ENCODE measurements at regions not wholly inside any gene's neighbourhood (a gene's known extent, or its start where the extent isn't known, plus 50 kb on each side); places are given as distances from the start of the nearest gene placed in this dataset.

GRCh38 chr11:91312541-91312940 lies 912.1 kb upstream of the FAT3 start:
- no peaks in the 10 kb centered on the region for H3K27me3 Mint-ChIP-seq (ENCODE audit: low read depth in 2 of 2)

GRCh38 chr11:91310085-91310484 lies 914.5 kb upstream of the FAT3 start:
- TF ChIP-seq, protein P1, sequence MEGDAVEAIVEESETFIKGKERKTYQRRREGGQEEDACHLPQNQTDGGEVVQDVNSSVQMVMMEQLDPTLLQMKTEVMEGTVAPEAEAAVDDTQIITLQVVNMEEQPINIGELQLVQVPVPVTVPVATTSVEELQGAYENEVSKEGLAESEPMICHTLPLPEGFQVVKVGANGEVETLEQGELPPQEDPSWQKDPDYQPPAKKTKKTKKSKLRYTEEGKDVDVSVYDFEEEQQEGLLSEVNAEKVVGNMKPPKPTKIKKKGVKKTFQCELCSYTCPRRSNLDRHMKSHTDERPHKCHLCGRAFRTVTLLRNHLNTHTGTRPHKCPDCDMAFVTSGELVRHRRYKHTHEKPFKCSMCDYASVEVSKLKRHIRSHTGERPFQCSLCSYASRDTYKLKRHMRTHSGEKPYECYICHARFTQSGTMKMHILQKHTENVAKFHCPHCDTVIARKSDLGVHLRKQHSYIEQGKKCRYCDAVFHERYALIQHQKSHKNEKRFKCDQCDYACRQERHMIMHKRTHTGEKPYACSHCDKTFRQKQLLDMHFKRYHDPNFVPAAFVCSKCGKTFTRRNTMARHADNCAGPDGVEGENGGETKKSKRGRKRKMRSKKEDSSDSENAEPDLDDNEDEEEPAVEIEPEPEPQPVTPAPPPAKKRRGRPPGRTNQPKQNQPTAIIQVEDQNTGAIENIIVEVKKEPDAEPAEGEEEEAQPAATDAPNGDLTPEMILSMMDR (IDR thresholded peaks at IDR 0.05) = no peak
- intact Hi-C loops (cut with micrococcal nuclease) = no loop called here
- H3K4me3 Mint-ChIP-seq = no peak overlapping the region
- H3K27ac Mint-ChIP-seq = no peak overlapping the region
- H3K36me3 Mint-ChIP-seq = no peaks in the 10 kb centered on the region
- Histone ChIP-seq H3K27me3 (ENCODE audit: control insufficient read depth, insufficient read depth, low read length) (no peaks in the 10 kb centered on the region), H3K4me3 (ENCODE audit: low read length) (no peak overlapping the region), H3K9me3 (ENCODE audit: control insufficient read depth, insufficient read depth, low read length) (peaks cover 4% of the 10 kb centered on the region), H3K27ac (ENCODE audit: low read length) (no peak overlapping the region), H3K36me3 (ENCODE audit: control insufficient read depth, insufficient read depth, low read length) (no peaks in the 10 kb centered on the region), H3K4me1 (ENCODE audit: control insufficient read depth, insufficient read depth, low read length) (no peaks in the 10 kb centered on the region)
- 80% methylated on average over 3 of the region's 3 CpGs for WGBS (ENCODE audit: insufficient coverage)
- DNase-seq = no peak
- peaks cover 5 to 9% of the 10 kb centered on the region in 2 donors for H3K9me3 Mint-ChIP-seq
- H3K4me1 Mint-ChIP-seq = no peaks in the 10 kb centered on the region
- H3K27me3 Mint-ChIP-seq (ENCODE audit: low read depth in 2 of 2) = no peaks in the 10 kb centered on the region
- ATAC-seq = no peak

More at GRCh38 chr11:91312541-91312940, 912.1 kb upstream of the FAT3 start:
- H3K9me3 Mint-ChIP-seq = peaks cover 4 to 6% of the 10 kb centered on the region in 2 donors
- Histone ChIP-seq H3K4me3 (ENCODE audit: low read length) (no peak overlapping the region), H3K27me3 (ENCODE audit: control insufficient read depth, insufficient read depth, low read length) (no peaks in the 10 kb centered on the region), H3K9me3 (ENCODE audit: control insufficient read depth, insufficient read depth, low read length) (peaks cover 4% of the 10 kb centered on the region), H3K4me1 (ENCODE audit: control insufficient read depth, insufficient read depth, low read length) (no peaks in the 10 kb centered on the region), H3K27ac (ENCODE audit: low read length) (no peak overlapping the region), H3K36me3 (ENCODE audit: control insufficient read depth, insufficient read depth, low read length) (no peaks in the 10 kb centered on the region)
- H3K4me1 Mint-ChIP-seq = no peaks in the 10 kb centered on the region
- no peak overlapping the region for H3K4me3 Mint-ChIP-seq
- TF ChIP-seq, protein P1 (IDR thresholded peaks at IDR 0.05) = no peak
- WGBS (ENCODE audit: insufficient coverage) = 78% methylated on average over 2 of the region's 2 CpGs
- DNase-seq (no peak), ATAC-seq (no peak)
- no peak overlapping the region for H3K27ac Mint-ChIP-seq
- no peaks in the 10 kb centered on the region for H3K36me3 Mint-ChIP-seq
- intact Hi-C loops (cut with micrococcal nuclease) = no loop called here

GRCh38 chr11:91308069-91308468 lies 916.5 kb upstream of the FAT3 start:
- Histone ChIP-seq H3K4me1 (ENCODE audit: control insufficient read depth, insufficient read depth, low read length) (no peaks in the 10 kb centered on the region), H3K27me3 (ENCODE audit: control insufficient read depth, insufficient read depth, low read length) (no peaks in the 10 kb centered on the region), H3K36me3 (ENCODE audit: control insufficient read depth, insufficient read depth, low read length) (no peaks in the 10 kb centered on the region), H3K9me3 (ENCODE audit: control insufficient read depth, insufficient read depth, low read length) (peaks cover 4% of the 10 kb centered on the region), H3K4me3 (ENCODE audit: low read length) (no peak overlapping the region), H3K27ac (ENCODE audit: low read length) (no peak overlapping the region)
- Mint-ChIP-seq H3K36me3 (no peaks in the 10 kb centered on the region), H3K4me3 (no peak overlapping the region), H3K27ac (no peak overlapping the region), H3K9me3 (peaks cover 5 to 9% of the 10 kb centered on the region in 2 donors), H3K27me3 (ENCODE audit: low read depth in 2 of 2) (no peaks in the 10 kb centered on the region), H3K4me1 (no peaks in the 10 kb centered on the region)
- intact Hi-C loops (cut with micrococcal nuclease) = no loop called here
- ATAC-seq (no peak), DNase-seq (no peak)
- WGBS (ENCODE audit: insufficient coverage) = 75% methylated on average over 2 of the region's 2 CpGs
- TF ChIP-seq, protein P1 (IDR thresholded peaks at IDR 0.05) = no peak

DNA sequence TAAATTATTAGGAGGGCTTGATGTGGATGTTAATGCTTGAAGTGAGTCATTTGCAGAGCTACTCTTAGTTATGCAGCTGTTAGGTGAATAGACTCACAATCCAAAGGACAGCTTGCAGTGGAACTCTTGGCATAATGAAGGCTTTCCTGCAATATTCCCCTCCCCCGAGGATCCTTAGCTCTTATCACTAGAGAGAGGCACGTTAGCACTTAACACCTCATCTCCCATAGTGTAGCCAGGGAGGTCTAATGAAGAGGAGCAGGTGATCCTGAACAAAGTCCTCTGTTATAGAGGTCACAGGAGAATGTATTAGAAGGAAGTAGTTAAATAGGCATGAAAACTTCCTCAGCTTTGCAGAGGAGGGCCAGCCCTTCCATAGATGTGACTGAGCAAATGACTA lies 919.2 kb upstream of the FAT3 start:
- no peak for ATAC-seq
- H3K27ac ChIP-seq (ENCODE audit: low read length) = no peak overlapping the region
- no peaks in the 10 kb centered on the region for H3K27me3 ChIP-seq (ENCODE audit: control insufficient read depth, insufficient read depth, low read length)
- DNase-seq = no peak
- no peak overlapping the region for H3K4me3 ChIP-seq (ENCODE audit: low read length)
- Mint-ChIP-seq H3K27ac (no peak overlapping the region), H3K27me3 (ENCODE audit: low read depth in 2 of 2) (no peaks in the 10 kb centered on the region), H3K4me1 (no peaks in the 10 kb centered on the region), H3K4me3 (no peak overlapping the region), H3K36me3 (no peaks in the 10 kb centered on the region), H3K9me3 (peaks cover 10% of the 10 kb centered on the region in 2 donors)
- peaks cover 2% of the 10 kb centered on the region for H3K9me3 ChIP-seq (ENCODE audit: control insufficient read depth, insufficient read depth, low read length)
- no peaks in the 10 kb centered on the region for H3K4me1 ChIP-seq (ENCODE audit: control insufficient read depth, insufficient read depth, low read length)
- WGBS (ENCODE audit: insufficient coverage) = no CpG with 5 or more reads among the region's 2 CpGs
- intact Hi-C loops (cut with micrococcal nuclease) = no loop called here
- TF ChIP-seq, protein P1 (IDR thresholded peaks at IDR 0.05) = no peak
- H3K36me3 ChIP-seq (ENCODE audit: control insufficient read depth, insufficient read depth, low read length) = no peaks in the 10 kb centered on the region

Data from natural killer cell (primary cell).